Body of pancreas (tissue), 4 donors: ENCODE measurements at regions not wholly inside any gene's neighbourhood (a gene's known extent, or its start where the extent isn't known, plus 50 kb on each side); places are given as distances from the start of the nearest gene placed in this dataset.
"Not testable (repeated sequence)": the region's sequence is repeated elsewhere in the genome, so short reads cannot be mapped to it uniquely, and the experiment has no call there.

Experiments used
- ATAC-seq: fragments of 150-250 bp; one replicate; pipeline ENCODE4 v1.9.1; 2016
- DNase-seq, 4 donors: peaks; one replicate each; pipeline ENCODE4 v3.0.0-alpha.2; 2019
- H3K27ac ChIP-seq, 4 donors: fragments of 200-600 bp; sonication (generic); 1 replicate in 3 of 4; 2 replicates in 1 of 4; pipeline versions ENCODE4 v1.5.1 to v1.6.1; 2016 to 2019; ENCODE audit warnings: mild to moderate bottlenecking in 1 of 4, mixed read lengths in 1 of 4, moderate library complexity in 1 of 4
- H3K27me3 ChIP-seq, 2 donors: fragments of 200-600 bp; sonication (generic); one replicate each; pipeline ENCODE4 v1.6.0; 2016; ENCODE audit warnings: mild to moderate bottlenecking in 1 of 2
- H3K36me3 ChIP-seq, 2 donors: fragments of 200-600 bp; sonication (generic); replicated peaks in 1 of 2; 2 replicates each; pipeline ENCODE4 v1.5.1; 2016; ENCODE audit warnings: low read depth in 2 of 2; ENCODE audit not compliant: insufficient read depth in 1 of 2
- H3K4me1 ChIP-seq: fragments of 200-600 bp; sonication (generic); one replicate; pipeline ENCODE4 v1.6.0; 2016
- H3K4me3 ChIP-seq, 2 donors: fragments of 200-600 bp; sonication (generic); 1 replicate in 1 of 2; 2 replicates in 1 of 2; pipeline ENCODE4 v1.5.1; 2016 to 2019
- H3K9me3 ChIP-seq, 3 donors: fragments of 200-600 bp; sonication (generic); 1 replicate in 2 of 3; 2 replicates in 1 of 3; pipeline ENCODE4 v1.5.1; 2016
- CTCF ChIP-seq, 7 experiments: fragments of 450-650 bp in 4 of 7; fragments of 200-600 bp in 3 of 7; sonication (generic) in 3 of 7; IDR thresholded peaks; one replicate each; pipeline ENCODE4 v1.5.1; 2016 to 2019; ENCODE audit warnings: antibody characterized with exemption in 7 of 7
- POLR2A ChIP-seq, 3 donors: fragments of 450-650 bp; IDR thresholded peaks; one replicate each; pipeline ENCODE4 v1.6.1; 2016; ENCODE audit warnings: antibody characterized with exemption in 3 of 3, mild to moderate bottlenecking in 2 of 3
- WGBS, 2 donors: methylation state at CpG; one replicate each; pipeline ENCODE4 v1.1.5; 2017; 5-methylcytosine and 5-hydroxymethylcytosine counted together
- intact Hi-C: fragments of 100-400 bp; cut with DNase I; formaldehyde crosslinking; loops from one replicate; pipeline ENCODE4 v1.15.1; 2023

GRCh38 chr2:8506746-8507145 lies 175.1 kb upstream of the ID2 start:
- Histone ChIP-seq H3K9me3 (peaks cover 0 to 6% (median 0%) of the 10 kb centered on the region in 3 donors), H3K36me3 (no peaks in the 10 kb centered on the region), H3K4me1 (no peaks in the 10 kb centered on the region), H3K27me3 (no peaks in the 10 kb centered on the region), H3K27ac (no peak overlapping the region), H3K4me3 (no peak overlapping the region)
- intact Hi-C loops = no loop called here
- WGBS, 2 donors = 66 to 82% methylated on average over 7 of the region's 7 CpGs
- no peak for TF ChIP-seq CTCF (IDR thresholded peaks at IDR 0.05)
- no peak for TF ChIP-seq POLR2A (IDR thresholded peaks at IDR 0.05)
- ATAC-seq (no peak), DNase-seq (no peak)

- no peaks in the 10 kb centered on the region for H3K27me3 ChIP-seq
- H3K4me3 ChIP-seq = no peak overlapping the region
- ATAC-seq = no peak
- no peaks in the 10 kb centered on the region for H3K4me1 ChIP-seq
- H3K36me3 ChIP-seq = no peaks in the 10 kb centered on the region
- no peak for DNase-seq
- intact Hi-C loops = no loop called here
- H3K27ac ChIP-seq = no peak overlapping the region
- 91 to 100% methylated on average over 2 to 5 of the region's 5 CpGs for WGBS, 2 donors
- TF ChIP-seq CTCF (IDR thresholded peaks at IDR 0.05) = no peak
- no peak for TF ChIP-seq POLR2A (IDR thresholded peaks at IDR 0.05)
- peaks cover 0 to 6% (median 0%) of the 10 kb centered on the region in 3 donors for H3K9me3 ChIP-seq
Measured at GRCh38 chr2:8508766-8509165, 173.1 kb upstream of the ID2 start.

- Histone ChIP-seq H3K4me3 (no peak overlapping the region), H3K9me3 (peaks cover 0 to 6% (median 0%) of the 10 kb centered on the region in 3 donors), H3K36me3 (no peaks in the 10 kb centered on the region), H3K4me1 (no peaks in the 10 kb centered on the region), H3K27ac (no peak overlapping the region), H3K27me3 (no peaks in the 10 kb centered on the region)
- DNase-seq = no peak
- TF ChIP-seq CTCF (IDR thresholded peaks at IDR 0.05) (no peak), POLR2A (IDR thresholded peaks at IDR 0.05) (no peak)
- WGBS, 2 donors = 68 to 100% methylated on average over 2 of the region's 2 CpGs
- no peak for ATAC-seq
- intact Hi-C loops = no loop called here
Measured at GRCh38 chr2:8509621-8510020, 172.2 kb upstream of the ID2 start.

GRCh38 chr2:8510055-8510454 lies 171.8 kb upstream of the ID2 start:
- H3K9me3 ChIP-seq, H3K27me3 ChIP-seq, intact Hi-C loops, H3K36me3 ChIP-seq, H3K4me1 ChIP-seq, H3K27ac ChIP-seq, H3K4me3 ChIP-seq, ATAC-seq, DNase-seq: not testable (repeated sequence)
- WGBS, 2 donors = 89 to 90% methylated on average over 4 of the region's 4 CpGs

GRCh38 chr2:8510519-8510918 lies 171.3 kb upstream of the ID2 start:
- no peak overlapping the region for H3K27ac ChIP-seq
- H3K4me1 ChIP-seq = no peaks in the 10 kb centered on the region
- ATAC-seq = no peak
- H3K36me3 ChIP-seq = no peaks in the 10 kb centered on the region
- intact Hi-C loops = no loop called here
- TF ChIP-seq CTCF (IDR thresholded peaks at IDR 0.05) (no peak), POLR2A (IDR thresholded peaks at IDR 0.05) (no peak)
- no peaks in the 10 kb centered on the region for H3K27me3 ChIP-seq
- H3K9me3 ChIP-seq = peaks cover 0 to 6% (median 0%) of the 10 kb centered on the region in 3 donors
- 46 to 59% methylated on average over 3 of the region's 3 CpGs for WGBS, 2 donors
- no peak for DNase-seq
- H3K4me3 ChIP-seq = no peak overlapping the region
